Esophagus (tissue), 2 donors: ENCODE measurements at regions not wholly inside any gene's neighbourhood (a gene's known extent, or its start where the extent isn't known, plus 50 kb on each side); places are given as distances from the start of the nearest gene placed in this dataset.

Experiments used
- H3K27ac ChIP-seq, 2 donors: one replicate each; pipeline ENCODE4 v1.5.1; 2013; ENCODE audit warnings: low read depth in 2 of 2, mild to moderate bottlenecking in 2 of 2, inconsistent platforms in 1 of 2, low read length in 1 of 2, moderate library complexity in 1 of 2
- H3K27me3 ChIP-seq, 2 donors: one replicate each; pipeline ENCODE4 v1.6.1; 2013; ENCODE audit warnings: low read length in 2 of 2, control low read depth in 1 of 2, mild to moderate bottlenecking in 1 of 2; ENCODE audit not compliant: insufficient read depth in 2 of 2, control insufficient read depth in 1 of 2
- H3K36me3 ChIP-seq, 2 donors: one replicate each; pipeline ENCODE4 v1.6.1; 2013; ENCODE audit warnings: low read length in 1 of 2; ENCODE audit not compliant: control insufficient read depth in 2 of 2, insufficient read depth in 2 of 2
- H3K4me1 ChIP-seq, 2 donors: one replicate each; pipeline ENCODE4 v1.6.1; 2013; ENCODE audit warnings: low read length in 1 of 2; ENCODE audit not compliant: control insufficient read depth in 2 of 2, insufficient read depth in 2 of 2
- H3K4me3 ChIP-seq, 2 donors: one replicate each; pipeline ENCODE4 v1.5.1; 2013; ENCODE audit warnings: low read length in 2 of 2, mild to moderate bottlenecking in 2 of 2, low read depth in 1 of 2, moderate library complexity in 1 of 2
- H3K9me3 ChIP-seq, 2 donors: one replicate each; pipeline ENCODE4 v1.6.1; 2013; ENCODE audit warnings: mild to moderate bottlenecking in 2 of 2, low read depth in 1 of 2, low read length in 1 of 2, moderate library complexity in 1 of 2; ENCODE audit not compliant: control insufficient read depth in 2 of 2, insufficient read depth in 1 of 2
- WGBS, 2 donors: extraction: QIAGEN DNeasy Blood & Tissue Kit; methylation state at CpG; one replicate each; pipeline ENCODE4 v1.1.7; 2013; 5-methylcytosine and 5-hydroxymethylcytosine counted together
- donor health status: healthy with polysubstance abuse.
- donor health status: Bipolar disorder and iron deficiency.

GRCh38 chr18:45284851-45285250 is 330.4 kb upstream of the SLC14A2 start:
- no peak overlapping the region for H3K27ac ChIP-seq
- H3K9me3 ChIP-seq: no peaks in the 10 kb centered on the region
- no peak overlapping the region for H3K4me3 ChIP-seq
- H3K36me3 ChIP-seq: no peaks in the 10 kb centered on the region
- H3K4me1 ChIP-seq: no peaks in the 10 kb centered on the region
- H3K27me3 ChIP-seq: no peaks in the 10 kb centered on the region

GRCh38 chr18:45285251-45285650 is 330.0 kb upstream of the SLC14A2 start:
- H3K27ac ChIP-seq: no peak overlapping the region
- WGBS, 2 donors: 86 to 87% methylated on average over 10 of the region's 10 CpGs
- no peaks in the 10 kb centered on the region for H3K27me3 ChIP-seq
- no peaks in the 10 kb centered on the region for H3K36me3 ChIP-seq
- no peaks in the 10 kb centered on the region for H3K4me1 ChIP-seq
- no peaks in the 10 kb centered on the region for H3K9me3 ChIP-seq
- H3K4me3 ChIP-seq: no peak overlapping the region

- Histone ChIP-seq H3K9me3 (no peaks in the 10 kb centered on the region), H3K4me1 (no peaks in the 10 kb centered on the region), H3K36me3 (no peaks in the 10 kb centered on the region), H3K27me3 (no peaks in the 10 kb centered on the region), H3K4me3 (no peak overlapping the region), H3K27ac (no peak overlapping the region)
- 84 to 88% methylated on average over 3 of the region's 3 CpGs for whole genome bisulfite sequencing, 2 donors
These were observed 328.8 kb upstream of the SLC14A2 start for GRCh38 chr18:45286431-45286830.

GRCh38 chr18:45287531-45287930 is 327.7 kb upstream of the SLC14A2 start:
- no peak overlapping the region for H3K27ac ChIP-seq
- WGBS, 2 donors: 74 to 81% methylated on average over 9 of the region's 9 CpGs
- no peaks in the 10 kb centered on the region for H3K4me1 ChIP-seq
- no peaks in the 10 kb centered on the region for H3K9me3 ChIP-seq
- no peaks in the 10 kb centered on the region for H3K27me3 ChIP-seq
- H3K4me3 ChIP-seq: no peak overlapping the region
- H3K36me3 ChIP-seq: no peaks in the 10 kb centered on the region

- 91 to 94% methylated on average over 4 of the region's 4 CpGs for WGBS, 2 donors
- no peaks in the 10 kb centered on the region for H3K36me3 ChIP-seq
- no peaks in the 10 kb centered on the region for H3K9me3 ChIP-seq
- no peaks in the 10 kb centered on the region for H3K27me3 ChIP-seq
- H3K27ac ChIP-seq: no peak overlapping the region
- H3K4me1 ChIP-seq: no peaks in the 10 kb centered on the region
- H3K4me3 ChIP-seq: no peak overlapping the region
These were observed 324.9 kb upstream of the SLC14A2 start for GRCh38 chr18:45290364-45290763.

GRCh38 chr18:45291621-45292615 is 323.4 kb upstream of the SLC14A2 start:
- no peaks in the 10 kb centered on the region for H3K36me3 ChIP-seq
- H3K9me3 ChIP-seq: no peaks in the 10 kb centered on the region
- no peaks in the 10 kb centered on the region for H3K27me3 ChIP-seq
- no peak overlapping the region for H3K27ac ChIP-seq
- WGBS, 2 donors: 72 to 74% methylated on average over 17 of the region's 17 CpGs
- no peaks in the 10 kb centered on the region for H3K4me1 ChIP-seq
- no peak overlapping the region for H3K4me3 ChIP-seq

GRCh38 chr18:45295388-45295787 is 319.9 kb upstream of the SLC14A2 start:
- Histone ChIP-seq H3K4me1 (no peaks in the 10 kb centered on the region), H3K36me3 (no peaks in the 10 kb centered on the region), H3K9me3 (no peaks in the 10 kb centered on the region), H3K27me3 (no peaks in the 10 kb centered on the region), H3K4me3 (no peak overlapping the region), H3K27ac (no peak overlapping the region)
- 86% methylated on average over 6 of the region's 6 CpGs for WGBS, 2 donors

- Histone ChIP-seq H3K36me3 (no peaks in the 10 kb centered on the region), H3K27ac (no peak overlapping the region), H3K4me3 (no peak overlapping the region), H3K27me3 (no peaks in the 10 kb centered on the region), H3K9me3 (no peaks in the 10 kb centered on the region), H3K4me1 (no peaks in the 10 kb centered on the region)
- WGBS, 2 donors: 85 to 86% methylated on average over 3 of the region's 3 CpGs
These were observed 316.3 kb upstream of the SLC14A2 start for GRCh38 chr18:45298986-45299385.

GRCh38 chr18:45303026-45303425 is 312.2 kb upstream of the SLC14A2 start:
- no peak overlapping the region for H3K4me3 ChIP-seq
- H3K27me3 ChIP-seq: no peaks in the 10 kb centered on the region
- WGBS, 2 donors: 73 to 77% methylated on average over 7 of the region's 7 CpGs
- H3K4me1 ChIP-seq: no peaks in the 10 kb centered on the region
- H3K9me3 ChIP-seq: no peaks in the 10 kb centered on the region
- no peaks in the 10 kb centered on the region for H3K36me3 ChIP-seq
- H3K27ac ChIP-seq: no peak overlapping the region

GRCh38 chr18:45304558-45304957 is 310.7 kb upstream of the SLC14A2 start:
- no peak overlapping the region for H3K4me3 ChIP-seq
- no peaks in the 10 kb centered on the region for H3K27me3 ChIP-seq
- H3K27ac ChIP-seq: no peak overlapping the region
- no peaks in the 10 kb centered on the region for H3K9me3 ChIP-seq
- no peaks in the 10 kb centered on the region for H3K4me1 ChIP-seq
- no peaks in the 10 kb centered on the region for H3K36me3 ChIP-seq
- WGBS, 2 donors: 81 to 84% methylated on average over 1 of the region's 1 CpG
